OCI-LY1 (cell line): ENCODE measurements at regions not wholly inside any gene's neighbourhood (a gene's known extent, or its start where the extent isn't known, plus 50 kb on each side); places are given as distances from the start of the nearest gene placed in this dataset.

Source experiments
- H2AFZ ChIP-seq: fragments of 200-600 bp; sonication (generic), shearing (Covaris generic); 2 replicates; pipeline ENCODE4 v1.6.0; 2014; ENCODE audit warnings: antibody characterized with exemption, mild to moderate bottlenecking, low read length
- H3F3A ChIP-seq: fragments of 200-600 bp; sonication (generic), shearing (Covaris generic); 2 replicates; pipeline ENCODE4 v1.6.0; 2014; ENCODE audit warnings: mild to moderate bottlenecking, antibody characterized with exemption, low read length, moderate library complexity; ENCODE audit not compliant: insufficient read depth
- H3K27ac ChIP-seq: fragments of 200-600 bp; sonication (generic); 2 replicates; pipeline ENCODE4 v1.5.1; 2014; ENCODE audit warnings: low read length, mixed run types, mild to moderate bottlenecking, low read depth; ENCODE audit not compliant: poor library complexity, severe bottlenecking
- H3K27me3 ChIP-seq: fragments of 200-600 bp; sonication (generic); 2 replicates; pipeline ENCODE4 v1.6.0; 2014; ENCODE audit warnings: antibody characterized with exemption, mild to moderate bottlenecking, low read length, moderate library complexity; ENCODE audit not compliant: insufficient read depth
- H3K36me3 ChIP-seq: fragments of 200-600 bp; sonication (generic); 2 replicates; pipeline ENCODE4 v1.6.1; 2014; ENCODE audit warnings: mild to moderate bottlenecking, antibody characterized with exemption, low read length, moderate library complexity, mixed read lengths; ENCODE audit not compliant: insufficient read depth
- H3K4me1 ChIP-seq: fragments of 200-600 bp; sonication (generic); 2 replicates; pipeline ENCODE4 v1.5.1; 2014; ENCODE audit warnings: mild to moderate bottlenecking, low read length, moderate library complexity; ENCODE audit not compliant: insufficient read depth, severe bottlenecking
- H3K4me2 ChIP-seq: fragments of 200-600 bp; sonication (generic), shearing (Covaris generic); 2 replicates; pipeline ENCODE4 v1.6.1; 2014; ENCODE audit warnings: low read length
- H3K4me3 ChIP-seq: fragments of 200-600 bp; sonication (generic); 2 replicates; pipeline ENCODE4 v1.5.1; 2014; ENCODE audit warnings: low read length, low read depth, mild to moderate bottlenecking, mixed read lengths; ENCODE audit not compliant: poor library complexity, severe bottlenecking
- H3K79me2 ChIP-seq: fragments of 200-600 bp; shearing (Covaris generic); 2 replicates; pipeline ENCODE4 v1.6.1; 2016; ENCODE audit warnings: mixed run types, low read length, mixed read lengths; ENCODE audit not compliant: insufficient read depth
- H3K9ac ChIP-seq: fragments of 200-600 bp; sonication (generic), shearing (Covaris generic); 2 replicates; pipeline ENCODE4 v1.6.1; 2014; ENCODE audit warnings: mild to moderate bottlenecking, low read length, mixed read lengths
- H3K9me2 ChIP-seq: fragments of 200-600 bp; sonication (generic), shearing (Covaris generic); 2 replicates; pipeline ENCODE4 v1.6.1; 2014; ENCODE audit warnings: low read depth, mild to moderate bottlenecking, low read length, mixed read lengths
- H3K9me3 ChIP-seq: fragments of 200-600 bp; shearing (Covaris generic); 2 replicates; pipeline ENCODE4 v1.6.1; 2014; ENCODE audit warnings: low read length, mixed read lengths
- H4K20me1 ChIP-seq: fragments of 200-600 bp; sonication (generic), shearing (Covaris generic); 2 replicates; pipeline ENCODE4 v1.6.0; 2016; ENCODE audit warnings: mild to moderate bottlenecking, low read length; ENCODE audit not compliant: insufficient read depth
- EZH2 ChIP-seq: fragments of 200-600 bp; sonication (generic), shearing (Covaris generic); IDR thresholded peaks from 2 replicates; pipeline ENCODE4 v1.8.0; 2017; ENCODE audit warnings: borderline replicate concordance, mixed run types, mild to moderate bottlenecking, antibody characterized with exemption, low read length, moderate library complexity, mixed read lengths
- TF ChIP-seq, protein P1 (sequence below): fragments of 200-600 bp; sonication (generic), shearing (Covaris generic); IDR thresholded peaks from 2 replicates; pipeline ENCODE4 v1.5.1; 2017; ENCODE audit warnings: mild to moderate bottlenecking, antibody characterized with exemption, low read length, moderate library complexity, mixed read lengths

GRCh38 chr1:60133848-60134247 is 60.3 kb upstream of the C1orf87 start:
- no peak overlapping the region for H2AFZ ChIP-seq
- H3K79me2 ChIP-seq: no peaks in the 10 kb centered on the region
- no peak overlapping the region for H3K9ac ChIP-seq
- no peaks in the 10 kb centered on the region for H3K36me3 ChIP-seq
- no peaks in the 10 kb centered on the region for H3K27me3 ChIP-seq
- H3K4me3 ChIP-seq: no peak overlapping the region
- H3F3A ChIP-seq: no peaks in the 10 kb centered on the region
- no peaks in the 10 kb centered on the region for H3K9me3 ChIP-seq
- H3K4me2 ChIP-seq: no peak overlapping the region
- H3K27ac ChIP-seq: no peak overlapping the region
- TF ChIP-seq EZH2: no peak
- TF ChIP-seq, protein P1, sequence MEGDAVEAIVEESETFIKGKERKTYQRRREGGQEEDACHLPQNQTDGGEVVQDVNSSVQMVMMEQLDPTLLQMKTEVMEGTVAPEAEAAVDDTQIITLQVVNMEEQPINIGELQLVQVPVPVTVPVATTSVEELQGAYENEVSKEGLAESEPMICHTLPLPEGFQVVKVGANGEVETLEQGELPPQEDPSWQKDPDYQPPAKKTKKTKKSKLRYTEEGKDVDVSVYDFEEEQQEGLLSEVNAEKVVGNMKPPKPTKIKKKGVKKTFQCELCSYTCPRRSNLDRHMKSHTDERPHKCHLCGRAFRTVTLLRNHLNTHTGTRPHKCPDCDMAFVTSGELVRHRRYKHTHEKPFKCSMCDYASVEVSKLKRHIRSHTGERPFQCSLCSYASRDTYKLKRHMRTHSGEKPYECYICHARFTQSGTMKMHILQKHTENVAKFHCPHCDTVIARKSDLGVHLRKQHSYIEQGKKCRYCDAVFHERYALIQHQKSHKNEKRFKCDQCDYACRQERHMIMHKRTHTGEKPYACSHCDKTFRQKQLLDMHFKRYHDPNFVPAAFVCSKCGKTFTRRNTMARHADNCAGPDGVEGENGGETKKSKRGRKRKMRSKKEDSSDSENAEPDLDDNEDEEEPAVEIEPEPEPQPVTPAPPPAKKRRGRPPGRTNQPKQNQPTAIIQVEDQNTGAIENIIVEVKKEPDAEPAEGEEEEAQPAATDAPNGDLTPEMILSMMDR: no peak
- no peaks in the 10 kb centered on the region for H3K9me2 ChIP-seq
- no peaks in the 10 kb centered on the region for H3K4me1 ChIP-seq
- no peaks in the 10 kb centered on the region for H4K20me1 ChIP-seq

- Histone ChIP-seq H3K79me2 (no peaks in the 10 kb centered on the region), H3K27ac (no peak overlapping the region), H4K20me1 (no peaks in the 10 kb centered on the region), H3F3A (no peaks in the 10 kb centered on the region), H3K27me3 (no peaks in the 10 kb centered on the region), H3K36me3 (no peaks in the 10 kb centered on the region), H3K9ac (no peak overlapping the region), H3K4me1 (no peaks in the 10 kb centered on the region), H2AFZ (no peak overlapping the region), H3K4me2 (no peak overlapping the region), H3K4me3 (no peak overlapping the region), H3K9me2 (no peaks in the 10 kb centered on the region), H3K9me3 (no peaks in the 10 kb centered on the region)
- TF ChIP-seq, protein P1: no peak
- no peak for TF ChIP-seq EZH2
Measured at GRCh38 chr1:60133000-60133673, 59.6 kb upstream of the C1orf87 start.

- no peak overlapping the region for H3K4me3 ChIP-seq
Measured at GRCh38 chr1:60132108-60132507, 58.5 kb upstream of the C1orf87 start.

More at GRCh38 chr1:60132108-60132507, 58.5 kb upstream of the C1orf87 start:
- Histone ChIP-seq H3K9ac (no peak overlapping the region), H3F3A (no peaks in the 10 kb centered on the region), H3K4me1 (no peaks in the 10 kb centered on the region), H3K27me3 (no peaks in the 10 kb centered on the region), H3K79me2 (no peaks in the 10 kb centered on the region), H3K9me2 (no peaks in the 10 kb centered on the region), H4K20me1 (no peaks in the 10 kb centered on the region), H2AFZ (no peak overlapping the region), H3K36me3 (no peaks in the 10 kb centered on the region), H3K4me2 (no peak overlapping the region), H3K27ac (no peak overlapping the region), H3K9me3 (no peaks in the 10 kb centered on the region)
- no peak for TF ChIP-seq EZH2
- TF ChIP-seq, protein P1: no peak
